HEK293 (cell line): ENCODE measurements at regions not wholly inside any gene's neighbourhood (a gene's known extent, or its start where the extent isn't known, plus 50 kb on each side); places are given as distances from the start of the nearest gene placed in this dataset.

ENCODE experiments used
- CTCF ChIA-PET: fragments of 350-600 bp; formaldehyde crosslinking; extraction: SDS; loops from one replicate; lab custom pipeline; 2021; ENCODE audit warnings: antibody characterized with exemption; lab: Yijun Ruan, JAX
- POLR2A ChIA-PET: fragments of 300-600 bp; formaldehyde crosslinking; extraction: SDS; loops from one replicate; lab custom pipeline; 2020; ENCODE audit warnings: antibody characterized with exemption, inconsistent platforms; lab: Yijun Ruan, JAX
- H3K27ac ChIP-seq: fragments of 200-500 bp; sonication (Bioruptor generic); 2 replicates; pipeline ENCODE4 v1.5.1; 2014; ENCODE audit warnings: low read depth, low read length, control low read depth, inconsistent platforms; ENCODE audit errors: extremely low read depth
- H3K36me3 ChIP-seq, 2 experiments: fragments of 200-500 bp in 1 of 2; sonication (Bioruptor generic) in 1 of 2; 1 replicate in 1 of 2; 2 replicates in 1 of 2; pipeline ENCODE4 v1.5.1; 2014 to 2017; ENCODE audit warnings: inconsistent platforms in 2 of 2, low read length in 2 of 2; ENCODE audit not compliant: control insufficient read depth in 2 of 2, insufficient read depth in 1 of 2
- H3K4me1 ChIP-seq: fragments of 200-500 bp; sonication (Bioruptor generic); 2 replicates; pipeline ENCODE4 v1.5.1; 2014; ENCODE audit warnings: mild to moderate bottlenecking, low read length, inconsistent platforms; ENCODE audit not compliant: control insufficient read depth, insufficient read depth
- H3K4me3 ChIP-seq: 2 replicates; pipeline ENCODE4 v1.5.1; 2011; ENCODE audit warnings: low read depth, mild to moderate bottlenecking, control low read depth, low read length, moderate library complexity
- H3K9me3 ChIP-seq: fragments of 200-500 bp; sonication (Bioruptor generic); 2 replicates; pipeline ENCODE4 v1.5.1; 2014; ENCODE audit warnings: low read depth, low read length, inconsistent platforms; ENCODE audit not compliant: control insufficient read depth, insufficient read depth
- FEZF1 ChIP-seq: fragments of 450-650 bp; formaldehyde crosslinking; IDR thresholded peaks from 2 replicates; pipeline ENCODE4 v1.5.1; 2016; ENCODE audit warnings: missing biosample characterization, missing genetic modification characterization
- GLI2 ChIP-seq: fragments of 450-650 bp; formaldehyde crosslinking; IDR thresholded peaks from 2 replicates; pipeline ENCODE4; 2017; ENCODE audit warnings: missing biosample characterization, missing genetic modification characterization, low read depth, borderline replicate concordance
- KLF8 ChIP-seq: fragments of 450-650 bp; formaldehyde crosslinking; IDR thresholded peaks from 2 replicates; pipeline ENCODE4 v1.5.1; 2016; ENCODE audit warnings: missing biosample characterization, missing genetic modification characterization
- ZBTB21 ChIP-seq: fragments of 450-650 bp; formaldehyde crosslinking; IDR thresholded peaks from 2 replicates; pipeline ENCODE4 v1.5.1; 2017; ENCODE audit warnings: missing biosample characterization, missing genetic modification characterization
- ZNF148 ChIP-seq: fragments of 450-650 bp; formaldehyde crosslinking; IDR thresholded peaks from 2 replicates; pipeline ENCODE4 v1.5.0; 2017; ENCODE audit warnings: missing biosample characterization, missing genetic modification characterization, borderline replicate concordance
- ZNF169 ChIP-seq: fragments of 450-650 bp; formaldehyde crosslinking; IDR thresholded peaks from 2 replicates; pipeline ENCODE4 v1.5.1; 2016; ENCODE audit warnings: missing biosample characterization, missing genetic modification characterization
- ZNF184 ChIP-seq: fragments of 450-650 bp; IDR thresholded peaks from 2 replicates; pipeline ENCODE4 v1.5.1; 2018; ENCODE audit warnings: missing biosample characterization, mild to moderate bottlenecking, missing genetic modification characterization
- ZNF19 ChIP-seq: fragments of 450-650 bp; formaldehyde crosslinking; IDR thresholded peaks from 2 replicates; pipeline ENCODE4; 2016; ENCODE audit warnings: missing biosample characterization, missing genetic modification characterization, low read depth
- ZNF335 ChIP-seq: fragments of 450-650 bp; formaldehyde crosslinking; conservative IDR thresholded peaks from 2 replicates; pipeline ENCODE4 v1.5.1; 2016; ENCODE audit warnings: missing biosample characterization, missing genetic modification characterization
- ZNF391 ChIP-seq: fragments of 450-650 bp; formaldehyde crosslinking; IDR thresholded peaks from 2 replicates; pipeline ENCODE4 v1.5.1; 2016; ENCODE audit warnings: low read depth, missing biosample characterization, missing genetic modification characterization, borderline replicate concordance
- ZNF501 ChIP-seq: fragments of 450-650 bp; formaldehyde crosslinking; IDR thresholded peaks from 2 replicates; pipeline ENCODE4 v1.5.1; 2016; ENCODE audit warnings: missing biosample characterization, missing genetic modification characterization
- ZNF544 ChIP-seq: fragments of 450-650 bp; formaldehyde crosslinking; IDR thresholded peaks from 2 replicates; pipeline ENCODE4 v1.5.0; 2017; ENCODE audit warnings: missing biosample characterization, missing genetic modification characterization
- ZNF571 ChIP-seq: fragments of 450-650 bp; formaldehyde crosslinking; IDR thresholded peaks from 2 replicates; pipeline ENCODE4 v1.5.0; 2017; ENCODE audit warnings: missing biosample characterization, missing genetic modification characterization
- ZNF626 ChIP-seq: fragments of 450-650 bp; sonication (Bioruptor Pico); formaldehyde crosslinking; IDR thresholded peaks from 2 replicates; pipeline ENCODE4 v1.5.1; 2018; ENCODE audit warnings: missing biosample characterization, missing genetic modification characterization, inconsistent platforms
- ZNF776 ChIP-seq: fragments of 450-650 bp; formaldehyde crosslinking; IDR thresholded peaks from 2 replicates; pipeline ENCODE4 v1.5.0; 2017; ENCODE audit warnings: missing biosample characterization, missing genetic modification characterization, borderline replicate concordance
- ZNF792 ChIP-seq: fragments of 450-650 bp; formaldehyde crosslinking; IDR thresholded peaks from 2 replicates; pipeline ENCODE4 v1.5.1; 2016; ENCODE audit warnings: missing biosample characterization, missing genetic modification characterization
- TF ChIP-seq, protein P1 (sequence below): fragments of 450-650 bp; formaldehyde crosslinking; IDR thresholded peaks from 2 replicates; pipeline ENCODE4 v1.5.1; 2017; ENCODE audit warnings: missing biosample characterization, missing genetic modification characterization

DNA sequence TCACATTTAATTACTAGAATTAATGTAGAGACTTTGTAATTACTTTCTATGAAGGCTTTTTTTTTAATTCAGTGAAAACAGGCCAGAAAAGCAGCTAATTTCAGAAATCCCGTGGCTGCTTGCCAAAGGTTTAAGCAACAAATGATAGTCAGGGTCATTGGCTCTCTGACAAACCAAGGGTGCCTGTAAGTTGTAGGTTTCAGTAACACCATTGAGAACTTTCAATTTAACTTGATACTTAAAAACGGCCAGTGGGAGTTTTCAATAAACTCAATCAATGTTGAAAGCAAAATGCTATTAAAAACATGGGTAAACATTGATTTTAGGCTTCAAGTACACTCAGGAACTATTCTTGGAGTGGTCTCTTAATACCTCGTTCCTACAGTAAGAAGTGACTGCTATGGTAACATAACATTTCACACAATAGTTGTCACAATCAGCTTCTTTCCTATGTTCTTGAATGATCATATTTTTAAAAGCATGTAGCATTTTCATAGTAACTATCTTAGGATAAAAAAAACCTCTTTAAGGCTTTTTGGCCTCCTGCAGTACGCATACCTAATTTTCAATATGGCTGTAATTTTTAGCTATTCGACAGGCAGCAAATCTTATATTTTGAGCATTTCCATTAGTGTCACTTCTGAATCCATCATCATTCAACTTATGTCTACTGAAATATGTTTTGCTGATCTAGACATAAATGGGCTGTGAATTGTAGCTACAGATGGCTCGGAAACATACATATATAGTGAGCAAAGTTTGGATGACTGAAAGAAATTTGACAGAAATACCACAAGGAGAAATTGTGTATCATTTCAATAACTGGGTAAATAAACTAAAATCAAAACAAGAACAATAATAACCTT is 592.1 kb upstream of the GBE1 start:
- H3K9me3 ChIP-seq, result no peaks in the 10 kb centered on the region
- no peak overlapping the region for H3K4me3 ChIP-seq
- TF ChIP-seq, protein P1, sequence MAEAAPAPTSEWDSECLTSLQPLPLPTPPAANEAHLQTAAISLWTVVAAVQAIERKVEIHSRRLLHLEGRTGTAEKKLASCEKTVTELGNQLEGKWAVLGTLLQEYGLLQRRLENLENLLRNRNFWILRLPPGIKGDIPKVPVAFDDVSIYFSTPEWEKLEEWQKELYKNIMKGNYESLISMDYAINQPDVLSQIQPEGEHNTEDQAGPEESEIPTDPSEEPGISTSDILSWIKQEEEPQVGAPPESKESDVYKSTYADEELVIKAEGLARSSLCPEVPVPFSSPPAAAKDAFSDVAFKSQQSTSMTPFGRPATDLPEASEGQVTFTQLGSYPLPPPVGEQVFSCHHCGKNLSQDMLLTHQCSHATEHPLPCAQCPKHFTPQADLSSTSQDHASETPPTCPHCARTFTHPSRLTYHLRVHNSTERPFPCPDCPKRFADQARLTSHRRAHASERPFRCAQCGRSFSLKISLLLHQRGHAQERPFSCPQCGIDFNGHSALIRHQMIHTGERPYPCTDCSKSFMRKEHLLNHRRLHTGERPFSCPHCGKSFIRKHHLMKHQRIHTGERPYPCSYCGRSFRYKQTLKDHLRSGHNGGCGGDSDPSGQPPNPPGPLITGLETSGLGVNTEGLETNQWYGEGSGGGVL (tag by site-specific recombination), result no peak
- TF ChIP-seq ZNF19 (tag by site-specific recombination), result no peak
- no peak for TF ChIP-seq FEZF1 (tag by site-specific recombination)
- no peak for TF ChIP-seq ZNF792 (tag by site-specific recombination)
- no peak for TF ChIP-seq ZNF544 (tag by site-specific recombination)
- TF ChIP-seq ZNF148, result no peak
- TF ChIP-seq ZNF391 (tag by site-specific recombination), result no peak
- TF ChIP-seq ZNF184 (tag by site-specific recombination), result no peak
- TF ChIP-seq ZNF335 (tag by site-specific recombination), result no peak
- TF ChIP-seq ZNF169, result no peak
- no peaks in the 10 kb centered on the region for H3K4me1 ChIP-seq
- CTCF ChIA-PET, result interaction anchor here (0.6 kb wide), 2 partner anchors 133 to 918 kb away, joined by 3 read pairs; no protein-coding TSS in a partner anchor
- H3K27ac ChIP-seq, result no peak overlapping the region
- POLR2A ChIA-PET, result no interaction called here
- H3K36me3 ChIP-seq, result no peaks in the 10 kb centered on the region

- ChIA-PET POLR2A (no interaction called here), CTCF (no interaction called here)
- H3K4me1 ChIP-seq, result no peaks in the 10 kb centered on the region
- TF ChIP-seq ZNF776 (no peak), ZNF501 (tag by site-specific recombination) (no peak)
- H3K36me3 ChIP-seq, result no peaks in the 10 kb centered on the region
- no peaks in the 10 kb centered on the region for H3K9me3 ChIP-seq
- no peak overlapping the region for H3K27ac ChIP-seq
- H3K4me3 ChIP-seq, result no peak overlapping the region
Observed at GRCh38 chr3:82347585-82347984, 586.1 kb upstream of the GBE1 start.

DNA sequence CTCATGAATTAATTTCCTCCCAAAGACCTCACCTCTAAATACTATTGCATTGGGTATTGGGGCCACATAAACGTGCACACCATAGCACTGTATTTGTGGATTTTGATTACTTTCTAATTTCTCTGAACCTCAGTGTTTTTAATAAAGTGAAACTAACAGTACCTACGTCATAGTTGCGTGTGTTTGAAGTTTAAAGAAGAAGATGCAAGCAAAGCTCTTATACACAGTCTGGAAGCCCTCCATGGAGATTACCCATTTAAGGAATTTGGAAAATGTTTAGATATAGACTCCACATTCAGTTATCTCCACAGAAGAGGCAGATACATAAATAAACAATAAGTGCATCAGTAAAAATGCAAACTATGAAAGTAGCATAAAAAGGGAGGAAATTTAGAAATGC is 581.1 kb upstream of the GBE1 start:
- TF ChIP-seq GLI2 (tag by site-specific recombination), result no peak
- TF ChIP-seq ZNF626, result no peak
- TF ChIP-seq ZNF571 (tag by site-specific recombination), result no peak
- no peak for TF ChIP-seq ZBTB21 (tag by site-specific recombination)
- no peak for TF ChIP-seq ZNF776
- no peak for TF ChIP-seq KLF8 (tag by site-specific recombination)
- H3K4me3 ChIP-seq, result no peak overlapping the region
- ChIA-PET CTCF (no interaction called here), POLR2A (no interaction called here)
- no peaks in the 10 kb centered on the region for H3K9me3 ChIP-seq
- H3K36me3 ChIP-seq, result no peaks in the 10 kb centered on the region
- no peaks in the 10 kb centered on the region for H3K4me1 ChIP-seq
- H3K27ac ChIP-seq, result no peak overlapping the region
